Skin epidermis (tissue), 12 donors: ENCODE measurements at regions not wholly inside any gene's neighbourhood (a gene's known extent, or its start where the extent isn't known, plus 50 kb on each side); places are given as distances from the start of the nearest gene placed in this dataset.

Source experiments
- H3K27ac ChIP-seq, 21 experiments: fragments of 200-600 bp; sonication (generic) in 11 of 21; one replicate each; pipeline ENCODE4 v1.5.0; 2020; ENCODE audit warnings: mild to moderate bottlenecking in 3 of 21, inconsistent platforms in 2 of 21, moderate library complexity in 2 of 21
- H3K4me3 ChIP-seq, 7 experiments: fragments of 200-600 bp; sonication (generic) in 2 of 7; one replicate each; pipeline ENCODE4 v1.5.0; 2020; ENCODE audit warnings: inconsistent platforms in 2 of 7, mild to moderate bottlenecking in 2 of 7, moderate library complexity in 1 of 7

GRCh38 chr7:49243521-49243920, 319.2 kb downstream of the CDC14C start:
- Histone ChIP-seq H3K4me3 (no peak overlapping the region), H3K27ac (no peak overlapping the region)

DNA sequence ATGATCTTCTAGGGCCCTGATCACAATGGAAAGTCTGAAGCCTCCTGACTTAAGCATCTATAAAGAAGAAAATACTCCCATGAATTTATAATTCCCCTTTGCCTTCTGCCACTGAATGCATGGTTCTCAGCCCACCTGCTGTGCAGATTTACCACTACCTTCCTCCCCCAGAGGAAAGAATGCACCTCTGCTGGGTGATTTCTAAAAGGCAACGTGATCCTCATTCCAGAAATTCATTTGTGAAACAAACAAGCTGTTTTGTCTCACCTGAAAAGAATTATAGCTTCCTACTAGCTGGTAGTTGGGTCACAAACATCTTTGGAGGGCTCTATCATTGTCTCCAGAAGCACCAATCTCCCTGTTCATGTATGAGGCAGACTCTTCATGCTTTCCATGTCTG, 320.2 kb downstream of the CDC14C start:
- H3K27ac ChIP-seq = no peak overlapping the region
- no peak overlapping the region for H3K4me3 ChIP-seq

DNA sequence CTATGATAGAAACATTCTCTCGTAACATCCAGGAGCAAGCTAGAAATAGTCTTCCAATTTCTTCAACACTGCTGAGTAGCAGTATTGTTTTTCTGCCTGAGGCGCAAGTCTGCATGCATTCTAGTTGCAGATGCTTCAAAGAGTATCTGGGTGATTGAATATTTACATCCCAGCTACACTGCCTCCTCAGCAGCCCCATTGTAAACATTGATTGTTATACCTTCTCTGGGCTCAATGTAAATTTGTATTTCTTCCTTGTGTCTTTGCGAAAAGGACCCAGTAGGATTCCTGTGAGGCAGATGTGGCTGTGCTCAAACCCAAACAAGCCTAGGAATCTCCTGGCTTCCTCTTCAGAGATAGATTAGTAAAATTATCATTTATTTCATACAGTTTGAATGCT, 320.7 kb downstream of the CDC14C start:
- H3K27ac ChIP-seq = no peak overlapping the region
- H3K4me3 ChIP-seq = no peak overlapping the region

GRCh38 chr7:49247759-49248158, 323.4 kb downstream of the CDC14C start:
- Histone ChIP-seq H3K4me3 (no peak overlapping the region), H3K27ac (no peak overlapping the region)

GRCh38 chr7:49255054-49255453, 330.7 kb downstream of the CDC14C start:
- no peak overlapping the region for H3K27ac ChIP-seq
- no peak overlapping the region for H3K4me3 ChIP-seq

DNA sequence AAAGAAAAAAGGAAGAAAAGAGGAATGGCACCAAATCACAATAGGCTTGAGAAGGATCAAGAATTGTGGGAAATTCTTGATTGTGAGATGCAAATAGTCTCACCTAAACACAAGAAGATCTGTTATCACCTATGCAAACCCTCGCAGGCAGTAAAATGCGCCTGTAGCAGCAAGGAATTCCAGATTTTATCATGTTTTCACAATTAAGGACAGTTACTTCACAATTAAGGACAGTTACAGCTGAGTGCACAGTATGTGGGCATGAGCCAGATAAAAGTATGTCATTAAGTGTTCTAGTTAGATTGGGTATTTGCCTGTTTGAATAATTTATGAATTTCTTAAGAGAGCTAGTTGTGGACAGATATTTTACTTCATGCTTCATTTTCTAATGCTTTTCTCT, 336.2 kb downstream of the CDC14C start:
- no peak overlapping the region for H3K4me3 ChIP-seq
- H3K27ac ChIP-seq = no peak overlapping the region

GRCh38 chr7:49261928-49262327, 337.6 kb downstream of the CDC14C start:
- Histone ChIP-seq H3K4me3 (no peak overlapping the region), H3K27ac (no peak overlapping the region)

DNA sequence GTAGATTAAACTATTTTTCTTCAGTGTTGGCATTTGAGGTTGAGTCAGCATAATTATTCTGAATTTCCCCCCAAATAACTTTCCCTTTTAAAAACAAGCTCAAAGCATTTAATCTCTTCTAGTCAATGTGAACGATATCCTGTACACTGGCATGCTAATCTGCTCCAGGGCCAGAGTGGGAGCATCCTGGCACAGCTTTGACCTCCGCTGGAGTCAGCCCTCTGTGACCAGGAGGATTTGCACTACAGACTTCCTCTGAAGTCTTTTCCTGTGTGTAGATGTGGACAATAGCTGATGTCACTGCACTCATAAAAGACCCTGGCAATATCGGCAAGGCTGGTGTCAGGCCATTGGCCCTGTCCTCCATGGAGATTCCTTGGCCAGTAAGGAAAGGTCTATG, 340.2 kb downstream of the CDC14C start:
- H3K27ac ChIP-seq = no peak overlapping the region
- no peak overlapping the region for H3K4me3 ChIP-seq

DNA sequence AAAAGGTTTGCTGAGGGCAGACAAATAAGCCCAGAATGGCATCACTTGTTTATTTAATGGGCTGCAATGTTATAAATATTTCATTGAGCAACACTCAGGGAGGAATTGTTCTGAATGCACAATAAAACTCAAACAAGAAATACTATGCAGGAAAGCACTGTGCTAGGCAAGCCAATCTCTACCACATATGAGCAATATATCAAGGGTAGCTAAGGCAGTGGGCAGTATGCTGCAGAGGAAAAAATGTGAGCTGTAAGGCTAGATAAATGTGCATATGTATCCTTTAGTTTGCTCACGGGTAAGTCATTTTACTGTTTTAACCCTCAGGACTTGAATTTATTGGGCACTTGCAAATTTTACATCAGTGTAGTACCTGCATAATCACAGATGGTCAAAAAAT, 349.6 kb downstream of the CDC14C start:
- no peak overlapping the region for H3K4me3 ChIP-seq

GRCh38 chr7:49279891-49280290, 355.5 kb downstream of the CDC14C start:
- no peak overlapping the region for H3K4me3 ChIP-seq
- no peak overlapping the region for H3K27ac ChIP-seq

More for the DNA sequence above, 349.6 kb downstream of the CDC14C start:
- H3K27ac ChIP-seq = no peak overlapping the region

- Histone ChIP-seq H3K4me3 (no peak overlapping the region), H3K27ac (no peak overlapping the region)
Observed at GRCh38 chr7:49287653-49288052, 363.3 kb downstream of the CDC14C start.

DNA sequence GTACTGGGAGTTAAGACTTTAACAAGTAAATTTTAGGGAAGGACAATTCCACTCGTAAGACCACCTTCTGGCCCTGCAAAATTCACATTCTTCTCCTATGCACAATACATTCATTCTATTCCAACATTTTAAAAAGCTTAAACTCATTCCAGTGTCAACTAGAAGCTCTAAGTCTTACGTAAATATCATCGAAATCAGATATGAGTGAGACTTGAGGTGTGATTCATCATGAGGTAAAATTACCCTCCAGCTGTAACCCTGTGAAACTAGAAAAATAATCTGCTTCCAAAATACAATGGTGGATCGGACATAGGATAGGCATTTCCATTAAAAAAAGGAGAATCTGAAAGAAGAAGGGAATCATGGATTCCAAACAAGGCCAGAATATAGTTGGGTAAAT, 370.3 kb downstream of the CDC14C start:
- Histone ChIP-seq H3K27ac (peak overlapping the region in 15 of 21 experiments; percentile 8 to 79 (median 57)), H3K4me3 (no peak overlapping the region)

- Histone ChIP-seq H3K4me3 (no peak overlapping the region), H3K27ac (peak overlapping the region in 15 of 21 experiments; percentile 8 to 79 (median 57))
Observed at GRCh38 chr7:49295146-49295545, 370.8 kb downstream of the CDC14C start.

DNA sequence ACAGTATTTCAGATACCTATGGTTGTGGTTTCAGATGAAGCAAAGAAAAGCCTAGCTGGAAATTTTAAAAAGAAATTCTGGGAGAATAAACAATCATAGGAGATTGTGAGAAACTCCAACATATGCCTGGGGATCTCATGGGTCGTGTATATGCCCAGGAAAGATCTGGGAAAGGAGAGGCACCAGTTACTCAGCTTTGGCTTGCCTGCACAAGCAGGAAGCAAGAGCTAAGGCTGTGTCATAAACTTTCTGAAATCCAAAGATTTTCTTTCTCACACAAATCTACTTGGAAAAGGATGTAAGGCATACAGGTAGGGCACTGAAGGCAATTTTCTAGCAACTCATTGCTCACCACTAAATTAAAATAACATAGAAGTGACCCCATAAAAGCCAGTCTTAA, 373.6 kb downstream of the CDC14C start:
- H3K4me3 ChIP-seq = no peak overlapping the region
- H3K27ac ChIP-seq = peak overlapping the region in 3 of 21 experiments; percentile 3 to 21 (median 3)

DNA sequence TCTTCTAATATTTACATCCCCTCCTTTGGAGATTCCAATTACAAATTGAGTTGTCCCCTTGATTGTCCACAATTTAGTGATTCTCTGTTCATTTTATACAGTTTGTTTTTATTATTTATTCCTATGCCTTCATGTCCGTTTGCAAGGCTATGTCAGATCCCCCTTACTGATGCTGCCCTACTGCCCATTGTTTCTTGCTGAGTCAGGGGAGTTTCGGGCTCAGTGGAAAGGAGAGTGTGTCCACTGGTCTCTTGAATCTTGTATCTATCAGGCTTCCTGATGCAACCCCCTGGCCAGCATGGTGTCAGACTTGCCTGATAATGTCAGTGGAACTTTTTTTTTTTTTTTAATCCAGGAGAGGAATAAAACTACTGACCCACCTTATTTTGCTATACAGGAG, 384.4 kb downstream of the CDC14C start:
- no peak overlapping the region for H3K4me3 ChIP-seq
- H3K27ac ChIP-seq = no peak overlapping the region

- Histone ChIP-seq H3K27ac (no peak overlapping the region), H3K4me3 (no peak overlapping the region)
Observed at GRCh38 chr7:49320083-49320482, 395.7 kb downstream of the CDC14C start.

GRCh38 chr7:49321843-49322242, 397.5 kb downstream of the CDC14C start:
- no peak overlapping the region for H3K4me3 ChIP-seq
- H3K27ac ChIP-seq = no peak overlapping the region

- no peak overlapping the region for H3K27ac ChIP-seq
- H3K4me3 ChIP-seq = no peak overlapping the region
Observed at GRCh38 chr7:49322476-49322875, 398.1 kb downstream of the CDC14C start.

GRCh38 chr7:49324040-49324439, 399.7 kb downstream of the CDC14C start:
- Histone ChIP-seq H3K4me3 (no peak overlapping the region), H3K27ac (no peak overlapping the region)

GRCh38 chr7:49324707-49325106, 400.4 kb downstream of the CDC14C start:
- Histone ChIP-seq H3K27ac (no peak overlapping the region), H3K4me3 (no peak overlapping the region)

DNA sequence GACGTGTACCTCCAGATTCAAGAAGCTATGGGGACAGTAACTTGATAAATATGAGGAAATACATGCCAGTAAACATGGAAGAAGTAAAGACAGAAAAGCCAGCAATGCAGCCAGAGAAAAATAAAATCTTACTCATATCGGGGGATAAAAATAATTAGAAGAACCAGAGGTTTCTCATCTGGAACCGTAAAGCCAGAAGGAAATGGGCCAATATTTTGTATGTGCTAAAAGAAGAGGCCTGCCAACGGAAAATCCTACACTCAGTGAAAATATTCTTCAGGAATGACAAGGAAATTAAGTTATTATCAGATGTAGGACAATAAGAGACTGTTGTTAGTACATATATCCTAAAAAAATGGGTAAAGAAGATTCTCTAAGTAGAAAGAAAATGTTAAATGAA, 401.2 kb downstream of the CDC14C start:
- no peak overlapping the region for H3K27ac ChIP-seq

GRCh38 chr7:49327155-49327554, 402.8 kb downstream of the CDC14C start:
- Histone ChIP-seq H3K27ac (no peak overlapping the region), H3K4me3 (no peak overlapping the region)

More for the DNA sequence above, 401.2 kb downstream of the CDC14C start:
- no peak overlapping the region for H3K4me3 ChIP-seq
